ENCODE measurements at regions not wholly inside any gene's neighbourhood (a gene's known extent, or its start where the extent isn't known, plus 50 kb on each side); places are given as distances from the start of the nearest gene placed in this dataset.
"Not testable (repeated sequence)": the region's sequence is repeated elsewhere in the genome, so short reads cannot be mapped to it uniquely, and the experiment has no call there.

DNA sequence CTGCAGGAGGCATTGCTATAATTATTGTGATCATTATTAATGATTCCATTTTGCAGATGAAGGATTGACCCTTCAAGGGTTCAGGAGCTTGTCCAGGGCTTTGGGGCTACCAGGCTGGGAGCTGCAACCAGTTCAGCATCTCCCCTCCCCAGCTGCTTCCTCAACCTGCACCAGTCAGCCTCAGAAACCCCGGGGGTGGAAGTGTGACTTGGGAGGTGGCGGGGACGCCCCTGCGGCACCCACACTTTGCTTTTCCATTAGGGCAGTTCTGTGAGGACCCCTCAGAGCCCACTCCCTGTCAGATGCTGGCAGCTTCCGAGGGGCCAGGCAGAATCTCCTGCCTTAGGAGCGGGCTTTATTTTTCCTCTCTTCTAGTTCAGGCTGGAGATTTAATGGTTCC lies 85.6 kb downstream of the OLFM1 start:
- DNase-seq: no peak

DNA sequence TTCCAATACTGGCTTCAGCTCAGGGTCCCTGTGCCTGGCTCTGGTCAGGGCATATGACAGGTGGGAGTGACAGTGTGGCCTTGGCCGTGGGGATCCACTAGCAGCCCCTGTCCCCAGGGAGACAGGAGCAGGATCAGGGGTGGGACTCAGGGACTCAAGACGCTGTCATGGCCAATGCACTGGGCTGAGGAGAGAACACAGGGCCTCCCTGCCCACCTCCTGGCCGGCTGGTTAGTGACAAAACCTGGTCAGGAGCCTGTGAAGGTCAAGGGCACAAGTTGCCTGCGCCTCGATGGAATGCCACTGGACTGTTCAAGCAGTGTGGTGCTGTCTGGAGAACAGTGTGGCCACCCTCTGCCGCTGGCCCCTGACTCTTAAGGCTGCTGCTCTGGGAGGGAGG lies 86.8 kb downstream of the OLFM1 start:
- DNase-seq: no peak

DNA sequence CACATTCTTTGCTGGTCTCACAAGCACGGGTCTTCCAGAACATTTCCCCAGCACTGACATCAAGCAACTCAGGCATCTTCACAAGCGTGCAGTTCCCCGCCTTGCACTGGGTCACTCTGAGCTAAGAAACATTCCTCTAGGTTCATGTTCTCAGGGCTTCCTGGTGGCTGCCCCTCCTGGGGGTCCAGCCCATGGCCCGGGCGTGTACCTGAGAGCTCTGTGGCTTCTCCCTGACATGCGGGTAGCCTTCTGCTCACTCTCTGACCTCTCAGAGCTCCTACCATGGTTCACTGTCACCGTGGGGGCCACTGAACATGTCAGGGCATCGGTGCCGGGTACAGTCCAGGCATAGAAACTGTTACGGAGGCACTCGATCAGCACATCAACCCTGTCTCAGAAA lies 87.5 kb downstream of the OLFM1 start:
- DNase-seq: no peak

DNA sequence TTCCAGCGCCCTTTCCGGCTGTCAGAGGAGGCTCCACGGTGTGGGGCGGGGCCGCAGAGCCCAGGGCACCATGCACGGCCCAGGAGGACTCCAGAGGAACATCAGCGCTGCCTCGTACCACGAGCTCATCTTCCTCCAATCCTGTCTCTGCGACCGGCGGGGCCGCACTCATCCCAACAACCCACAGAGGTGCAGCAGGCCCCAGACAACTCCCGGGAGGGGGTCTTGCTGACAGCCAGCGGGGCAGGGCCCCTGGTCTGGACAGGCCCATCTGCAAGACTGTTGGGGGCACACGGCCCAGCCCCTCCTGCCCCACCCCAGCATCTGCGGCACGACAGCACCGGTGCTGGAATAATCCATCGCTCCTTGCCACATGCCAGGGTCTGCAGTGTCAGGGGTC lies 88.8 kb downstream of the OLFM1 start:
- no peak for DNase-seq

DNA sequence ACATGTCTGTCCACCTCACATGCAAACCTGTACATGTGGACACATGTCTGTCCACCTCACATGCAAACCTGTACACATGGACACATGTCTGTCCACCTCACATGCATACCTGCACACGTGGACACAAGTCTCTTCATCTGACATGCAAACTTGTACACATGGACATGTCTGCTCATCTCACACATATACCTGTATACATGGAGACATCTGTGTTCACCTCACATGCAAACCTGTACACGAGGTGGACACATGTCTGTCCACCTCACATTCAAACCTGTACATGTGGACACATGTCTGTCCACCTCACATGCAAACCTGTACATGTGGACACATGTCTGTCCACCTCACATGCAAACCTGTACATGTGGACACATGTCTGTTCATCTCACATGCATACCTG lies 90.1 kb downstream of the OLFM1 start:
- DNase-seq: not testable (repeated sequence)

DNA sequence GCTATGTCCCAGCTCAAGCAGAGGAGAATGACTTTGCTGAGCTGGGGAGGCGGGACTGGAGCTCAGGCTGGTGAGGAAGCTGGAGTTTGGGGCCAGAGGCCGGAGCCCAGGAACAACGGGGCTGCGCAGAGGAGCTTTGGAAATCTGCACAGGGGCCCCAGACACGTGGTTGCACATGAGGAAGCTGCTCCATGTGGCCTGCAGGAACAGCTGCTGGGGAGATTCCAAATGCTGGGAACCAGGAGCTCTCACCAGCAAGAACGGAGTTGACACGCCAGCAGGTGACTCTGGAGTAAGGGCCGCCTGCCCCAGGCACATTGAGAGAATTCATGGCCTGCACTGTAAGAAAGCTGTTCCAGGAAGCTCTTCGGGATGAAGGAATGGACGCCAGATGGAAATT lies 91.0 kb downstream of the OLFM1 start:
- no peak for DNase-seq

DNA sequence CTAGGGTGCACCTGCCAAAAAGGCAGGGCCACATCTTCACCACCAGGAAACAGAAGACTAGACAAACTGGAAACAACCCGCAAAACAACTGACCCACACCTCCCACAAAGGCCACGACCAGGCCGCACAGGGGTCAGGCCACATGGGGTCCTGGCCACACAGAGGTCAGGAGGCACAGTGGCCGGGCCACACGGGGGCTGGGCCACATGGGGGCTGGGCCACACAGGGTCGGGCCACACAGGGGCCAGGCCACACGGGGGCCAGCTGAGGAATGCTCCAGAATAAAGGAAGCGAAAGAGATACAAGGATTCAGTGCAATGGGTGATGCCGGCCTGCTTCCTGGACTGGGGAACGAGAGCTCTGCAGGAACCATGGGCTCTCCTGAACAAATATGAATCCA lies 91.6 kb downstream of the OLFM1 start:
- no peak for DNase-seq

DNA sequence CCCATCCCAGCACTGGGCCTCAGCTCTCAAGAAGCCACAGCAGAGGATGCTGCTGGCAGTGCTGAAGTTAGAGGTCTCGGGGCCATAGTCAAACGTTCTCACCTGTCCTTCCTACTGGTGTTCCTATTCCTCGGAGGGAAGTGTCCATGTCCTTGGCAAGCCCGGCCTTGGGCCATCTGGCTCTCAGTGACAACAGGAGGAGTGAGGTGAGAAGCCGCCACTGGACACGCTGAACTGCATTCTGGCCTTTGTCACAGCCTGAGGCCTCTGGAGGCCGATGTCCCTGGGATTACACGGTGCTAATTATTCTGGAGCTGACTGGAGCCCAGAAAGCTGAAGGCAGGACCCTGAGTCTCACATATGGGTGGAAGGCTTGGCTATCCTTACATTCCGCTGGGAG lies 92.5 kb downstream of the OLFM1 start:
- no peak for DNase-seq

DNA sequence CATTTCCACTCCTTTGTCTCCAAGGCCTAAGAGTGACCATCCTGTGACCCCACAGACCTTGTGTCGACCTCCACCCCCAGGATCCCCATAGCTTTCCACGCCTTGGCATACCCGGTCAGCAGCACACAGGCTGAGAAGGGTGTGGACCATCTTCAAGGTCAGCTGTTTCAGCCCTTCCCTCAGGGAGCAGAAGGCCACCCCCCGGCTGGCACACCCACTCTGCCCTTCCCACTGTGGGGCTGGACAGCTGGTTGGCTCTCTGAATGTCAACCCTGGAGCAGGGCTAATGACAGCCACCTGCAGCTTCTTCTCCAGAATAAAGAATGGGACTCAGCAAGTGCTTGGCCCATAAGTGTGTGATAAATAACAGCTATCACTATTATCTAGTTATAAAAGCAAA lies 93.1 kb downstream of the OLFM1 start:
- DNase-seq: no peak

DNA sequence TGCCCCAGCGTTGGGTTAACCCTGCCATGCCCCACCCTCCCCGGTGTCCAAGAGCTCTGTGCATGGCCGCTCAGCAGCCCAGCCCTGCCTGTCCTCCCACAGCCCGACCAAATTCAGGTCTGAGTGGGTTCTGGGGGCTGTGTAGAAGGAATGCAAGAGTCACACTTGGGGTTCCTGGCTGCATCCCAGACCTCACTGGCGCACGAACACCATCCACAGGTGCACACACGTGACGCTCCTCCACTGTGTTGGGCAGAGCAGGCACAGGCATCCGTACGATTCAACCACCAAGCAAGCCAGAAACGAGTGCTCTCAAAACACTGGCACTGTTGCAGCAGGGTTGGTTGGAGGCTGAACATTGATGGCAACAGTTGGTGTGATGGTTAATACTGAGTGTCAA lies 93.9 kb downstream of the OLFM1 start:
- no peak for DNase-seq

DNA sequence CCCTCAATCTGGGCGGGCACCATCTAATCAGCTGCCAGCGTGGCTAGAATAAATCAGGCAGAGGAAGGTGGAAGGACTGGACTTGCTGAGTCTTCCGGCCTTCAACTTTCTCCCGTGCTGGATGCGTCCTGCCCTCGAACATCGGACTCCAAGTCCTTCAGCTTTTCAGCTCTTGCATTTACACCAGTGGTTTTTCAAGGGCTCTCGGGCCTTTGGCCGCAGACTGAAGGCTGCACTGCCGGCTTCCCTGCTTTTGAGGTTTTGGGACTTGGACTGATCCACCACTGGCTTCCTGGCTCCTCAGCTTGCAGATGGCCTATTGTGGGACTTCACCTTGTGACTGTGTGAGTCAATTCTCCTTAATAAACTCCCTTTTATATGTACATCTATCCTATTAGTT lies 94.4 kb downstream of the OLFM1 start:
- not testable (repeated sequence) for DNase-seq

DNA sequence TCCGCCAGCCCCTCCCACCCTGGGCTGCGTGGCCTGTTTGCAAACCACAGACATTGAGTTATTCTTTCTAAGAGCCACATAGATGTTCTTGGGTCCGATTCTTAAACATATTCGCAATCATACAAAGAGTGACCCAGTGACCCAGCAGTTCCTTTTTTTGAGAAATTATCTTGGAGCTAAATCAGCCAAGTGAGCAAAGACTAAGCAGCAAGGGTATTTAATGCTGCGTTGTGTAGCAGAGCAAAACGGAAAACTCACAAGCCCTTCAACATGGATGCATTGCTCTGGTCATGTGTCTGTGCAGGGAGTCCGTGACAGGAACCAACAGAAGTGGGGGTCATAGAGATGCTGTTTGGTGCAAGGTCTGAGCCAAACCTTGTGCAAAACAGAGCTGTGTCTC lies 95.6 kb downstream of the OLFM1 start:
- no peak for DNase-seq

DNA sequence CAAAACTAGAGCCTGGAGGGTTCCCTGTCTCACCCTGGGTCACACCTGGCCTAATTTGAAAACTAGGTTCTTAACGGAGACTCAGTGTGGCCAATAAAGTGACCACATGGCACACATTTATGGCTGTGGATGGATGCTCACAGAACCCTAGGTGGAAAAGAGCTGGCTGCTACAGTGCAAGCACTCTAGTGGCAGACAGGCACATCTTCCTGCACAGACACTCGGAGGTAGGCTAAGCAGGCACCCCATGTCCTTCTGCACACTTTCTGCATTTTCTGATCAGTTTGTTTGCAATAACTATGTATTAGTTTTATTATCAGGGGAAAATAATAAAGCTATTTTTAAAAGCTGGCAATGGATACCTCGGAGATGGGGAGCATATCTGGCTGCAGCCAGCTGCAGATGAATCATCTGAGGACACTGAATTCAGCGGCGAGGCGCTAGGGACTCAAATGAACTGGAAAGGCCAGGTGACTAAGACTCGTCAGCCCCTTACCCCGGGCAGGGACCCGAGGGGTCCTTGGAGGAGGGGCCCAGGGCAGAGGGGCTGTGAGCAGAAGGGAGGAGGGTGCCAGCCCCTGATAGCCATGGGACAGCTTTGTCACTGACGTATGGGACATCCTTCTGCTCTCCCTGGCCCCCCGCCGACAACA lies 96.2 kb downstream of the OLFM1 start:
- DNase-seq: no peak

DNA sequence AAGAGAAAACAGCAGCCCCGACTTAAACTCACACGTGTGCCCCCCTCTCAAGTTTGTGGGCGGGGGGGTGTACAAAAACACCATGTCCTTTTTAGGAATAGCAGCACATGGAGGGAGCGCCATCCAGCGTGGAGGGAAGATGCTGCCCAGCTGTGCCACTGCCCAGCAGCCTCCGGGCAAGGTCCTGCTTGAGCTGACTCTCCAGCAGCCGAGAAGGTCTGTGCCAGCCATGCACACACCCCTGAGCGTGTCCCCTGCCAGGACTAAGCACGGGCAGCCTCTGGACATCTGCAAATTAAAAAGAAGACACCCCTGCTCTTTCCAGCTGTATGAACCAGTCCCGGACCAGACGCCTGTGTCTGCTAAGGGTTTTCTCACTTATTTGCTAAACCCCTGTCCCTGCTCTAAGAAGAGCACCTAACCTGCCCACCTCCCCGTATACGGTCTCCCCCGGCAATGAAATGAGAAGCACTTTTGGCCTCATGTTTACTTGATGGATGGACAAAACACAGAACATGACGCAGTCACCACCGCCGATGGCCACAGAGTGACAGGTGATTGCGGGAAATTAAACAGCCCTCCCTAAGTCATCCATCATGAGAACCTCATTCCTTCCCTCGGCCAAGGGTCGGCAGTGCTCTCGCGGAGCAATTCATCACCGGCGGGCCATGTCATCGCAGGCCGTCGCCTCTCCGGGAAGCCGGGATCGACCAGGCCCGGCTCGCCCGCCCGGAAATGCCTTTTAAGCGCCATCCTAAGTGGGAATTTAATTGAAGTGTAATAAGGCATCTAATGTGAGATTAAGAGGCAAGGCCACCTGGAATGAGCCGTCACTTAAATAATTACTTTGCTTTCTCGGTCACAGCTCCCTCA lies 96.9 kb downstream of the OLFM1 start:
- DNase-seq: no peak

DNA sequence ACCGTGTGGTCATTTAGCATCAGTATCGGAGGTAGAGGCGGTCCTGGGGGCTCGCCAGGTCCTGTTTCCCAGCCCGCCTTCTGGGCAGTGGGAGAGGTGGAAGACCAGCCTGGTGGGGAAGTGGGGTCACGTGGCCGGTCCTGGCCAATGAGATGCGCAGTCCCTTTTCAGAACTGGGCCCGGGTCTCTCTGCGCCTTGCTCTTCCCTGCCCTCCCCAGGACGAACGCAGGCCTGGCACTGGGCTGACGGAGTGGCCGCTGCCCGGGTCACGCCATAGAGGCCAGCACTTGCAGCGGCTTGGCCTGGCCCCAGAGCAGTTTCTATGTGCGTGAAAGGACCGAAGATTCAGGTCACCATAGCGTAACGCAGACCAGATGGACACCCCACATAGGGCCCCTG lies 97.6 kb downstream of the OLFM1 start:
- no peak for DNase-seq

DNA sequence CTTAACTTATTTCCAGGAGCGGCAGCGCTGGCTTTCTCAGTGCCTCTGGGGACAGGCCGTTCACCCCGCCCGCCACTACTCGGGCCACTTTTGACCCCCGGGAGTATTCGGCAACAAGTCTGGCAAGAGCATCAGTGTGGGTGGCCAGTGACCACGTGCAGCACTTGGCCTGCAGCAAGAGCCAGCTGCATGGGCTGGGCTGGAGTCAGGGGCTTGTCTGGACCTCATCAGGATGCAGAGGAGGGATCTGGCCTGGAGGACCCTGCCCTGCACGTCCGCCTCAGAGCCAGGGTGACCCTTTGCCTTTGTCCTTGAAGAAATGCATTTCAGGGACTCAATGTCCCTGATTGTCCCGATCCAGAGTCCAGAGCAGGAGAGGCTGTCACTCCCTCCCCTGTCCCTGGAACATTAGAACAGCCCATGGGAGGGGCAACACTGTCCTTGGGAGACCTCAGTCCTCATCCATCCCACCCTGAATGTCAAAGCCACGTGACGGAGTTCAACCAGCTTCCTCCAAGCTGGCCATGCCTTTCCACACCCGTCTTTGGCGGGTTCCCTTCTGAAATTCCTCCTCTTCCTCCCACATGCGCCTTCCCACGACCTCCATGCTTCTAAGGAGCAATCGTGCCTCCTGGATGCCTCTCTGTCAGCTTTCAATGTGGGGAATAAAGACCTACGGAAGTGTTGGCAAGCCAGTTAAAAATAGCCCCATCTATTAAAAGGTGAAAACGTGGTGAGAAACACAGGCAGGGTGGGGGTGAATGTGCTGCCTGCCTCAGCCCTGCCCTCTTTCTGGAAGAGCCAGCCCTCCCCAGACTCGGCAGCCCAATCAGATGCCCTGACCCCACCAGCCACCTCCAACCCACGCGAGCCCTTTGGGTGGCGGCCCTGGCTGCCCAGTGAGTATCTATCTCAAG lies 99.0 kb downstream of the OLFM1 start:
- DNase-seq: no peak

DNA sequence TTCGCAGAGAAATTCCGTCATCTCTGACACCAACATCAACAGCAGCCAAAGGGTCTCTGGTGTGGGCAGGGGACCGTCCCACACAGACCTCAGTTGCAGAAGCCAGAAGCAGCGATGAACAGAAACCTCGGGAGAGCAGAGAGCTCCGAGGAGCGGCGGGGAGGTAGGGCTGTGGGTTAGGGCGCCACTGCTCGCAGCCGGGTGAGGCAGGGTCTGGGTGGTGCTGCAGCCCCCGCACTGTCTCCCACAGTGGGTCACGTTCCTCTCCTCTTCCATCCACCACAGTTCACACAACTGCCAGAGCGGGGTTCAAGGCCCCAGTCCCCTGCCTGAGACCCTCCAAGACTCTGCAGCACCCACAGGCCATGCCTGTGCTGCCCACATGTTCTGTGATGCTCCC lies 99.9 kb downstream of the OLFM1 start:
- no peak for DNase-seq

DNA sequence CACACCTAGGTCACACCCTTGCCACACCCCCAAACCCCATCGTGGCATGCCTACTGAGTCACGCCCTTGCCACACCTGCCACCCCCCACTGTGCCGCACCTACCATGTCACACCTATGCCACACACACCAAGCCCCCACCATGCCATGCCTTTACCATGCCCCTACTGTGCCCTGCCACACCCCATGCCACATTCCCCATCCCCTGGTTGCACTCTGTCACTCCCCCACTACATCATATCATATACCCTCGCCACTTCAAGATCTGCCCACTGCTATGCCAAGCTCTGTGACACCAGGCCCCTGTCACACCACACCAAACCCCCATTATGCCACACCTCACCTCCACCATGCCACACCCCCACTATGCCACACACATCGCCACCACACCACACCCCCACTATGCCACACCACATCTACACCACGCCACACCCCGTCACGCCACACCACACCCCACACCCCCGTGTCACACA lies 101.2 kb downstream of the OLFM1 start:
- DNase-seq: no peak

DNA sequence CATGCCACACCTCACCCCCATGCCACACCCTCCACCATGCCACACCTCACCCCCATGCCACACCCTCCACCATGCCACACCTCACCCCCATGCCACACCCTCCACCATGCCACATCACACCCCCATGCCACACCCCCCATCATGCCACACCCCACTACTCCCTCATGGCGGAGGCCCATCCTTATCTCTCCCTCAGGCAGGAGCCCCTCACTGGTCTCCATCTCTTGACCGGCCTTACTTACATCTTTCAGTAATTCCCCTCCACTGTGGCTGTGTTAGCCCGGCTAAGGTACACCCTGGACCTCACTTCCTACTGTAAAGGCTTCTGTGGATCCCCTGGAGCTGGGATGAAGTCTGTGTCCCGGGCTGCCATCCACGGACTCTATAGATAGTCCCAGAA lies 102.0 kb downstream of the OLFM1 start:
- no peak for DNase-seq

DNA sequence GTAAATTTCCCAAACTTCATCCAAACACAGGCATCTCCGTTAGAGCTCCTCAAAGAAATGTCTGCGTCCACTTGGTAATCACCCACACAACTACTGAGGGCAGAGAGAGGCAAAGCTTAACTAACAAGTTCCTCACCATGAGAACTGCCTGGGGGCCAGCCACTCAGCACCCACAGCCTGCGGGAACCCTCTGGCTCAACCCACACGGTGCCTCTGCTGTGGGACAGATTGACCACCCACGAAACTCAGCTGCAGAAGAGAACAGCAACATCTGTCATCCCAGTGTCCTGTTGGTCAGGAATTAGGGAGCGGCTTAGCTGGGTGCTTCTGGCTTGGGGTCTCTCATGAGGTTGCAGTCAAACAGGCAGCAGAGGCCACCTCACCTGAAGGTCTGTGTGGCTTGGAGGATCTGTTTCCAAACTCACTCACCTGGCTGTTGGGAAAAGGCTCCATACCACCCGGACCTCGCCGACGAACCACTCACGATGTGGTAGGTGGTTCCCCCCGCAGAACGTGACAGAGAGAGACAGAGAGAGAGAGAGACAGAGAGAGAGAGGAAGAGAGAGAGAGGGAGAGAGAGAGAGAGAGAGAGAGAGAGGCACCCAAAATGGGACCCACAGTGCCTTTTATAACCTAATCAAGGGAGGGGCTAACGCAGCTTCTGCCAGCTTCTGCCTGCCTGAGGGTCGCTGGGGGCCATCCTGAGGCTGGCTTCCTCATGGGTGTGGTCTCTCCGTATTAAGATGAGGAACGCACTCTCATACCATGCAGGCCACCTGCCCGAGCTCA lies 103.5 kb downstream of the OLFM1 start:
- no peak for DNase-seq

DNA sequence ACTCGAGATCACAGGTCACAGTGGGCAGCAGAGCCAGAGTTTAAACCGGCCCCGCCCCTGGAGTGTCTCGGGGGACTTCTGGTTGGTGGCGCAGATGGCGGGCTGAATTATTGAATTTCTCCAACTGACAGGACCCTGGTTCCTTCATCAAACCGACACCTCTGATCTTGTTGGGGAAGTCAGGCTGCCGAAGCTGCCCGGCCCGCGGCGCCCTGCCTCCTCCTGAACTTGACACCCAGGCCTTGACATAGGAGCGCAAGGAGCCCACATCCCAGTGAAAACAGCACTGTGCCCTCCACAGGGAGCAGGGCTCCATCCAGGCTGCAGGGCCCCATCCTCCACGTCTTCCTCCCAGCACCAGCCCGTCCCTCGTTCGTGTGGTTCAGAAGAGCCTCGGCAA lies 105.2 kb downstream of the OLFM1 start:
- no peak for DNase-seq

DNA sequence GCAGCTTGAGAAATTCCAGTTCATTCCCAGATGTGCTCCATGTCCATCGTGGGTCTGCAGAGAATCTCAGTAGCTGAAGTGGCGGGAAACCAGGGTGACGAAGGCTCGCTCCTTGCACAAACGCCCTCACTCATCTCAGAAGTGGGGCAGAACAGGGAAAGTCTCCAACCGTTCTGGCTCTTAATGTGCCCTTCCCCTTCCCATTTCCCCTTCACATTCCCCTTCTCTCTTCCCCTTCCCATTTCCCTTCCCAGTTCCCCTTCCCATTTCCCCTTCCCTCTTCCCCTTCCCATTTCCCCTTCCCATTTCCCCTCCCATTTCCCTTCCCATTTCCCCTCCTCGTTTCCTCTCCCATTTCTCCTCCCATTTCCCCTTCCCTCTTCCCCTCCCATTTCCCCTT lies 108.5 kb downstream of the OLFM1 start:
- not testable (repeated sequence) for DNase-seq

DNA sequence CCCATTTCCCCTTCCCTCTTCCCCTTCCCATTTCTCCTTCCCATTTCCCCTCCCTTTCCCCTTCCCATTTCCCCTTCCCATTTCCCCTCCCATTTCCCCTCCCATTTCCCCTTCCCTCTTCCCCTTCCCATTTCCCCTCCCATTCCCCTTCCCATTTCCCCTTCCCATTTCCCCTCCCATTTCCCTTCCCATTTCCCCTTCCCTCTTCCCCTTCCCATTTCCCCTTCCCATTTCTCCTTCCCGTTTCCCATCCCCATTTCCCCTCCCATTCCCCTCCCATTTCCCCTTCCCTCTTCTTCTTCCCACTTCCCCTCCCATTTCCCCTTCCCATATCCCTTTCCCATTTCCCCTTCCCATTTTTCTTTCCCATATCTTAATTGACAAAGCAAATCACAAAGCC lies 109.0 kb downstream of the OLFM1 start:
- DNase-seq: no peak
